Natural killer cell treated with Interleukin-12 subunit alpha and Interleukin-12 subunit beta and Interleukin-15 and Interleukin-18, amount 100 ng/mL, for 72 hours (primary cell): ENCODE measurements at regions not wholly inside any gene's neighbourhood (a gene's known extent, or its start where the extent isn't known, plus 50 kb on each side); places are given as distances from the start of the nearest gene placed in this dataset.

Experiments used
- ATAC-seq, 2 donors: fragments of 150-1000 bp; cut with Tn5 transposase in 1 of 2; sonication (Bioruptor Pico), chemical (Tn5 transposase) in 1 of 2; 2 replicates each; pipeline ENCODE4 v1.10.0; 2021
- DNase-seq: peaks from one replicate; pipeline ENCODE4 v3.0.0; 2022; ENCODE audit warnings: low spot score
- H3K27ac Mint-ChIP-seq, 2 donors: 1 replicate in 1 of 2; 2 replicates in 1 of 2; pipeline ENCODE4 v1.8.0; 2022; ENCODE audit warnings: mixed read lengths in 2 of 2, mild to moderate bottlenecking in 1 of 2, moderate library complexity in 1 of 2
- H3K27me3 Mint-ChIP-seq, 2 donors: 1 replicate in 1 of 2; 2 replicates in 1 of 2; pipeline ENCODE4 v1.8.0; 2022; ENCODE audit warnings: mixed read lengths in 2 of 2
- H3K36me3 Mint-ChIP-seq: one replicate; pipeline ENCODE4 v1.8.0; 2022; ENCODE audit warnings: mixed read lengths
- H3K4me1 Mint-ChIP-seq, 2 donors: 1 replicate in 1 of 2; 2 replicates in 1 of 2; pipeline ENCODE4 v1.8.0; 2022; ENCODE audit warnings: low read depth in 2 of 2, mixed read lengths in 2 of 2, mild to moderate bottlenecking in 1 of 2
- H3K4me3 Mint-ChIP-seq: one replicate; pipeline ENCODE4 v1.8.0; 2022; ENCODE audit warnings: mixed read lengths
- H3K9me3 Mint-ChIP-seq: 2 replicates; pipeline ENCODE4 v1.8.0; 2022; ENCODE audit warnings: mixed read lengths

DNA sequence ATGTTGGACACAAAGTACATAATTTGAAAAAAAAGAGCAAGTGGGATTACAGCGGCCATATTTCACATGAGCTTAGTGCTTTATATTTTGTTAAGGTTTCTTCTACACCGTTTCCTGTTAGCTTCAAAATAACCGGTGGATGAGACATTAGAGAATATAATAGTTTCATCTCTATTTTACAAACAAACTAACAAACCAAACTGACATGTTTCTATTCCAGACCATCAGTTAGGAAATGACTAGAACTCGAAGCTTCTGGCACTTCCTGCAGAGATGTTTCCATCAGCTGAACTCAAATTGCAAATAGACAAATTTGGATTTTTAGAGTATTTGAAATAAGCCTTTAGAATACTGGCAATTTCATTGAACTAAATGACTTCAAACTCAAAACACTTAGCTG is 86.5 kb downstream of the MTRR start:
- DNase-seq = no peak
- no peak for ATAC-seq
- Mint-ChIP-seq H3K4me1 (no peaks in the 10 kb centered on the region), H3K36me3 (no peaks in the 10 kb centered on the region), H3K27ac (no peak overlapping the region), H3K4me3 (no peak overlapping the region), H3K9me3 (peaks cover 3% of the 10 kb centered on the region), H3K27me3 (peaks cover 0 to 2% of the 10 kb centered on the region in 2 donors)

DNA sequence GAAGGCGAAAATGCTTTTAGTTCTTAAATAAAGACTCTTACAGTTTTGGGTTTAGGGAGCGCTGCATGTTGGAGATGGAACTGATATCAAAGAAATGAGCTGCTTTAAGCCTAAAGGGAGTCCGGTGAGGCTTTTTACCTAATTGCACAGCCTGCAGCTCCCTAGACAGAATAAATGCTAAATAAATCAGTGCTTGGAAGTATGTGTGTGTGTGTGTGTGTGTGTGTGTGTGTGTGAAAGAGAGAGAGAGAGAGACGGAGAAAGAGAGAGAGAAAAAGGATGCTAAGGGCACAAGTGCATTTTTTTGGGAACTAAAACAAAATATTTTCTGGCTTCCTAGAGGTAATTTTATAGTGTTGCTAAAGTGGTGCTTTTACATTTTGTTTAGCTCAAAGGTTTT is 88.4 kb downstream of the MTRR start:
- Mint-ChIP-seq H3K36me3 (no peaks in the 10 kb centered on the region), H3K27me3 (no peaks in the 10 kb centered on the region), H3K4me3 (no peak overlapping the region), H3K4me1 (no peaks in the 10 kb centered on the region), H3K9me3 (peaks cover 6% of the 10 kb centered on the region), H3K27ac (no peak overlapping the region)
- ATAC-seq (no peak), DNase-seq (no peak)

DNA sequence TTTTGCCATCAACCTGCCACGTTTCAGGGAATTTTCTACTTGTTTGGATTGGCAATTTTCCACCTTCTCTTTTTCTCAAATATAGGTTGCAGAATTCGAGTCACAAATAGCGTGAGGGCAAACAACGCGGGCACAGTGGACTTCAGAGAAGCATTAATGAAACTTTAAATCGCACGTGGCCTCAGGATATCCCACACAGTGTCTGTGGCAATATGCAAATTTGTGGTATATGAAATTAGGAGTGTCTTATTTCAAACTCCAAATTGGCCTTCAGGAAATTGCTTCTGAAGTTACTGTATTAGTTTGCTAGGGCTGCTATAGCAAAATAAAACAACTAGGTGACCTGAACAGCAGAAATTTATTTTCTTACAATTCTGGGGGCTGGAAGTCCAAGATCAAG is 91.2 kb downstream of the MTRR start:
- H3K4me1 Mint-ChIP-seq = no peaks in the 10 kb centered on the region
- peaks cover 6% of the 10 kb centered on the region for H3K9me3 Mint-ChIP-seq
- no peak overlapping the region for H3K27ac Mint-ChIP-seq
- H3K27me3 Mint-ChIP-seq = no peaks in the 10 kb centered on the region
- no peak overlapping the region for H3K4me3 Mint-ChIP-seq
- ATAC-seq (no peak), DNase-seq (no peak)
- no peaks in the 10 kb centered on the region for H3K36me3 Mint-ChIP-seq

DNA sequence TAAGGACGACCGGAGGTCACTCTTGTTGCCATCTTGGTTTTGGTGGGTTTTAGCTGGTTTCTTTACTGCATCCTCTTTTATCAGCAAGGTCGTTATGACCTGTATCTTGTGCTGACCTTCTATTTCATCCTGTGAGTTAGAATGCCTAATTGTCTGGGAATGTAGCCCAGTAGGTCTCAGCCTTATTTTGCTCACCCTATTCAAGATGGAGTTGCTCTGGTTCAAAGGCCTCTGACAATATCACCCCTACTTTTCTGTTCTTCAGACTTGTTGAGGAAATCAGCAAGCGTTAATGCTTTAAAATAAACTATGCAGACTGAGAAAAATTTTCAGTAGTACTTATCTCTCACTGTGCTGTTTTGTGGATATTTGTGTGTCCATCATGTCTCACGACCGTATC is 92.6 kb downstream of the MTRR start:
- Mint-ChIP-seq H3K27ac (no peak overlapping the region), H3K9me3 (peaks cover 7% of the 10 kb centered on the region), H3K4me1 (no peaks in the 10 kb centered on the region), H3K36me3 (no peaks in the 10 kb centered on the region), H3K4me3 (no peak overlapping the region), H3K27me3 (no peaks in the 10 kb centered on the region)
- ATAC-seq (no peak), DNase-seq (no peak)

DNA sequence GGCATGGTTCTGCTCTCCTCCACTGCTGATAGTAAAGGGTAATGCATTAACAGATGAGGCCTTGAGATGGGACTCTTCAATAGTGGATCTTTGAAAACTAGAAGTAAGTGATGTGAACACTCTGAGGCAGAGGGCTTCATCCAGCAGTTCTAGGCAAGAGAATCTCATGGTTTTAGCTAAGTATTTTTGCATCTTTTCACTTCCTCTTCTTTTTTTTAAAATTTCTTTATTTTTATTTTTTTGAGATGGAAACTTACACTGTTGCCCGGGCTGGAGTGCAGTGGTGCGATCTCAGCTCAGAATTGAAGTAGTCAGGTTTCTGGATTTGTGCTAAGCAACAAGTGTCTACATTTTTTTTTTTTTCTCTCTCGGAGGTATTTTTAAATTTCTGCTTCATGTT is 101.9 kb downstream of the MTRR start:
- no peaks in the 10 kb centered on the region for H3K36me3 Mint-ChIP-seq
- ATAC-seq (no peak), DNase-seq (no peak)
- H3K4me1 Mint-ChIP-seq = no peaks in the 10 kb centered on the region
- H3K9me3 Mint-ChIP-seq = peaks cover 5% of the 10 kb centered on the region
- H3K4me3 Mint-ChIP-seq = no peak overlapping the region
- no peaks in the 10 kb centered on the region for H3K27me3 Mint-ChIP-seq
- H3K27ac Mint-ChIP-seq = no peak overlapping the region

DNA sequence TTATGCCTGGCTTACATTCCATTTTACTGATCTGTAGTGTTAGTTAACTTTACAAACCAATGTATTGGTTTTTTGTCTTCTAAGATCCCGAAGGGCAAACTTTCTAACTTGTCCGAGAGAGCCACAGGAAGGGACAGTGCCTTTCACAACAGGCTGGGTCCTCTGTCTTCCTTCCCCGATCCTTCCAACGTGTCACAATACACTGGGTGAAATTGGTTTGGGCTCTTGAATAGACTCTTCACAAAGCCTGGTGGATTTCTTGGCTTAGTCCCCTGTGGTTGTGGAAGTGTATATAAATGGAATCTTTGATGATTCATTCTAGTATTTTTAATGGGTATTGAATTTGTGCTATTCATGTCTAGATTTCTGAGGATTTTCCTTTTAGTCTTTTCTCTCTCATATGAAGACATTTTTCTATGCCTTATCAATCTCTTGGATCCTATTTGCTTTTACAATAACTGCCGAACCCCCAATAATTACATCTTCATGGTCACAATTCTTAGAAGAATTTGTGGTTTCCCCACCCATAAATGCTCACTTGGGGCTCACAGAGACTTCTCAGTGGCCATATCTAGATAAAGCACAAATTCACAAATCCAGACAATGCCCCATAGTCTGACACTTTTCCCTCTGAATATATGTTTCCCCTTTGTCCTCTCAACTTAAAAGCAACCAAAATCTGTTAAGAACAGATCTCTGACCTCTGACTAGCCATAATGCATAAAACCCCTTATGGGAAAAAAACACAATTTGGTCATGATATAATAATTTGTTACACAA is 107.7 kb downstream of the MTRR start:
- ATAC-seq = no peak
- Mint-ChIP-seq H3K27me3 (no peaks in the 10 kb centered on the region), H3K36me3 (no peaks in the 10 kb centered on the region), H3K4me3 (no peak overlapping the region), H3K9me3 (peaks cover 2% of the 10 kb centered on the region), H3K27ac (no peak overlapping the region), H3K4me1 (no peaks in the 10 kb centered on the region)
- DNase-seq = no peak

DNA sequence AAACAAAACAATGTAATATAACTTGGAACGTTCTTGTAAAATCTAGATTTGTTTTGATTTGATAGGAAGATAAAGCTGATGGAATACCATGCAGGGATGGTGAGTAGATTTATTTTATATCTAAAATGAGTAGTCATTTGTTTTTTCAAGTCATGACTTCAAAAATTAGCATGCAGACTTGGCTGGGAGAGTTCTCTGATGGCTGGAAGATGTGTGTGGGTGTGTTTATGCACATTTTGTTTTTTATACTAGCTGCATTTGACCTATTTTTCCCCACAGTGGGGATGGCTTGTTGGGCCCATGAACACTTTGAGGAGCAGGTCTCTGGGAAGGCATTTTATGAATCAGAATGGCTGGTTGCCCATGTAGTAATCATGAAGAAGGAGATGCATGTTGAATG is 109.2 kb downstream of the MTRR start:
- DNase-seq (no peak), ATAC-seq (no peak)
- H3K36me3 Mint-ChIP-seq = no peaks in the 10 kb centered on the region
- H3K4me3 Mint-ChIP-seq = no peak overlapping the region
- H3K27me3 Mint-ChIP-seq = no peaks in the 10 kb centered on the region
- no peaks in the 10 kb centered on the region for H3K4me1 Mint-ChIP-seq
- peaks cover 2% of the 10 kb centered on the region for H3K9me3 Mint-ChIP-seq
- H3K27ac Mint-ChIP-seq = no peak overlapping the region

DNA sequence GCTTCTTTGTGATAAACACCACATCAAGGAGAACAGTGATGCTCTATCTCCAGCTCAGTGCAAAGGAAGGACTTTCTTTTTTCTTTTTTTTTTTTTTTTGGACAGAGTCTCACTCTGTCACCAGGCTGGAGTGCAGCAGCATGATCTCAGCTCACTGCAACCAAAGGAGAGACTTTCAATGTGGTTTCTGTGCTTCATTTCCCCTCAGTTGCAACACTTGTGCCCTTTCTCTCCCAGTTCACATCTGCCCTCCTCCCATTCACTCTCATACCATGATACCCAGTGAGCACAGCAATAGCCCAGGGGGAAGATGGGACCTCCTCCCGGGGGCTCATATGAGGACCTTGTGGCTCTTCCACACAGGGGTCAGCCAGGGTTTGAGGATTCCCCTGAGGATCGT is 110.0 kb downstream of the MTRR start:
- Mint-ChIP-seq H3K36me3 (no peaks in the 10 kb centered on the region), H3K9me3 (peaks cover 3% of the 10 kb centered on the region), H3K27ac (no peak overlapping the region), H3K27me3 (no peaks in the 10 kb centered on the region), H3K4me3 (no peak overlapping the region), H3K4me1 (no peaks in the 10 kb centered on the region)
- no peak for ATAC-seq
- DNase-seq = no peak

DNA sequence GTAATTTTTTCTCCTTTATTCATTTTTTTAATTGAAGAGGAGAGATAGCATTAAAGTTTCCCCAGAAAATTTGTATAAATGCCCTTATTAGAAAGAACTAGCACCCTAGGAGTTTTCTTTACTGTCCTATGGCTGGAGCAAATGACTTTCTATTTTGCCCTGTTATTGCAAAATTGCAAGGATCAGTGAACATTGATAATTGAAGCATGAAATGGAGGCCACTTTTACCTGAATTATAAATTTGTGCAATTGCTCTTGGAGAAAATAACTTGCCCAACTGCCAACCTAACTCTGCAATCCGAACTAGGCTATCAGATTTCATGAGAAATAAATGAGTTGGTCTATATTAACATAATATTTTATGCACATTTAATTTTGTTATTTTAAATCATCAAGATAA is 111.9 kb downstream of the MTRR start:
- Mint-ChIP-seq H3K27ac (no peak overlapping the region), H3K36me3 (no peaks in the 10 kb centered on the region), H3K4me1 (no peaks in the 10 kb centered on the region), H3K27me3 (no peaks in the 10 kb centered on the region), H3K4me3 (no peak overlapping the region), H3K9me3 (peaks cover 6% of the 10 kb centered on the region)
- no peak for ATAC-seq
- DNase-seq = no peak

DNA sequence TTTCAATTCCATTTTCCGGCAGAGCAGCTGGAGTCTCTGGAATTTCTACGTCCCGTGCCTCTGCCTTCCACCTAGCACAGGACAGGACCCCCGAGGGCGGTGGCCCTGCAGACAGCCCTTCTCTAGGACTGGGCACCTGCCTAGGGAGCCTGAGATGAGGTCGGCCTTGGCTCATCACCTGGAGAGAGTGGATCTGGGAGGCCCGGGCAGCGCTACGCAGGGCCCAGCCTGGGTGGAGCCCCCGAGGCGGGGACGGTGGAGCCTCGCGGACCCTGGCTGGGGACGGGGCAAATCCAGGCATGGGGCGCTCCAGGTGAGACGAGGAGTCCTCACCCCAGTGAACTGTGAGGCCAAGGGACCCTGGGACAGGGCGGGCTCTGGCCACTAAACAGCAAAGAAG is 114.5 kb downstream of the MTRR start:
- H3K36me3 Mint-ChIP-seq = no peaks in the 10 kb centered on the region
- H3K4me1 Mint-ChIP-seq = no peaks in the 10 kb centered on the region
- ATAC-seq (peak; percentile 43 to 44), DNase-seq (no peak)
- no peaks in the 10 kb centered on the region for H3K27me3 Mint-ChIP-seq
- H3K9me3 Mint-ChIP-seq = peaks cover 7% of the 10 kb centered on the region
- no peak overlapping the region for H3K4me3 Mint-ChIP-seq
- H3K27ac Mint-ChIP-seq = no peak overlapping the region

DNA sequence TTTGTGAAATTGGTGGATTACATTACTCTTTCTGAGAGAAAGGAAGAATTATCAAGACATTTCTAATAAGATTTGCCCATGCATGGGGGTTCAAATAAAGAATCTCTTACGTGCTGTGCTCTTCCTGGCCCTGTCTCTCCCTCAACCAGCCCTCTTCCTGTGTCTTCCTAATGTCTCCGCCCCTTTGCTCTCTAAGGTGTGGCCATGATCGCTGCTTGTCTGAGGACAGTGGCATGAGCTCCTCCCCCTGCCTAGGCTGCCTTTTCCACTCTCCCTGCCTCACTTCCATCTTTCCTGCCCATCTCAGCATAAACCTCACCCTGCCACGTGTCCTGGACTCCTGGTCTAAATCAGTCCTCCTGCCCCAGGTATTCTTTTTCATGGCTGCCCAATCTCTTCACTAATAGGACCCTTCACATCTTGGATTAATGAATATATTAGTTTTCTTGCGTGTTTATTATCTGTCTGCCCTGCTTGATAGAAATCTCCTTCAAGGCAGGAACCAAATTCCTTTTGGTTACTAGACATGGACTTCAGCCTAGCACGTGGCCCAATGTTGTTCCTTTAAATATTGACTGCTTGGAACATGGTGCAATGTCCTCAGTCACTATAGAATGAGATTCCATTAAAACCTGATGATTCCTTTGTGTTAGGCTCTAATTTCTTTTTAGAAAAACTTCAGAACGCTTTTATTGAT is 122.3 kb downstream of the MTRR start:
- Mint-ChIP-seq H3K27me3 (no peaks in the 10 kb centered on the region), H3K27ac (no peak overlapping the region), H3K36me3 (no peaks in the 10 kb centered on the region), H3K4me1 (no peaks in the 10 kb centered on the region), H3K4me3 (no peak overlapping the region), H3K9me3 (peaks cover 15% of the 10 kb centered on the region)
- ATAC-seq (no peak), DNase-seq (no peak)

DNA sequence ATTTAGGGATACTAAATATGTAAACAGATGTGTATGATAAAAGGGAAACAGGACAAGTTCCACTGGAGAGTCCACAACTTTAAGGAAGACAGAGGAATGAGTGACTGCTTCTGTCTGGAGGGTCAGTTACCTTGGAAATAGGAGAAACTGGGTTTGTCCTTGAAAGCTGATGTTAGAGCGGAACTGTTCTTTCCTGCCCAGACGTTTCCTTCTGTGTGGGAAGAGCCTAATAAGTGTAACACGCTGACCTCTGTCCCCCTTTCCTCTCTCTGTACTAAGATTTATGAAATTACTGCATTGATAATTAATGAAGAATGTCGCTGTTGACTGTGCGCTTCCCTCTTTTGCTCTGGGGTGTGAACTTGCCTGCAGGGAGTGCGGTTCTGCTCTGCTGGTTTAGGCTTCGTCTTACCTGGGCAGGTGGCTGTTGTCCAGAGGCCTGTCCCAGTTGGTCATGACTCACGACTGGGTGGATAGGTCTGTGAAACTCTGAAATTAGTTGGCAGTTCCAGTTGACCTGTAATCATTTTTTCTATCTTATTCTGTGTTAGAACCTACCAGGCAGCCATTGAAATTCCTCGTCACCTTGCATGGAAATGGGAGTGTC is 126.8 kb downstream of the MTRR start:
- ATAC-seq (no peak), DNase-seq (no peak)
- Mint-ChIP-seq H3K9me3 (peaks cover 20% of the 10 kb centered on the region), H3K27me3 (no peaks in the 10 kb centered on the region), H3K4me1 (no peaks in the 10 kb centered on the region), H3K4me3 (no peak overlapping the region), H3K27ac (no peak overlapping the region), H3K36me3 (no peaks in the 10 kb centered on the region)

DNA sequence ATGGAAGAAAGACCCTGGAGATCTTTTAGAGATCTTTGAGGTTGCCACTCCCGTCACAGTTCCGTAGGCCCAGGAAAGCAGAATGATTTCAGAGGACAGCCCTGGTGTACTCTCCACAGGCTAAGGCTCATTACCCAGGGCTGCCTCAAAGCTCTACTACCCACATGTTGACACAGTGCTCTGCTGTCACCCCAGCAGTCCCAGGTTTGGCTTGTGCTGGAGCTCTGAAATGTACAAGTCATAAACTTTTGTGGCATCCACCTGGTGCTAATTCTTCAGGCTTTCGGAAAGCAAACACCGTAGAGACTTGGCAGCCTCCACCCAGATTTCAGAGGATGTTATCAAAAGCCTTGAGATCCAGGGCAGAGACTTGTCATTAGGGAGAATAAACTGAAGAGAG is 136.5 kb downstream of the MTRR start:
- Mint-ChIP-seq H3K9me3 (peaks cover 9% of the 10 kb centered on the region), H3K4me3 (no peak overlapping the region), H3K27me3 (no peaks in the 10 kb centered on the region), H3K4me1 (no peaks in the 10 kb centered on the region), H3K27ac (no peak overlapping the region), H3K36me3 (no peaks in the 10 kb centered on the region)
- no peak for ATAC-seq
- DNase-seq = no peak

DNA sequence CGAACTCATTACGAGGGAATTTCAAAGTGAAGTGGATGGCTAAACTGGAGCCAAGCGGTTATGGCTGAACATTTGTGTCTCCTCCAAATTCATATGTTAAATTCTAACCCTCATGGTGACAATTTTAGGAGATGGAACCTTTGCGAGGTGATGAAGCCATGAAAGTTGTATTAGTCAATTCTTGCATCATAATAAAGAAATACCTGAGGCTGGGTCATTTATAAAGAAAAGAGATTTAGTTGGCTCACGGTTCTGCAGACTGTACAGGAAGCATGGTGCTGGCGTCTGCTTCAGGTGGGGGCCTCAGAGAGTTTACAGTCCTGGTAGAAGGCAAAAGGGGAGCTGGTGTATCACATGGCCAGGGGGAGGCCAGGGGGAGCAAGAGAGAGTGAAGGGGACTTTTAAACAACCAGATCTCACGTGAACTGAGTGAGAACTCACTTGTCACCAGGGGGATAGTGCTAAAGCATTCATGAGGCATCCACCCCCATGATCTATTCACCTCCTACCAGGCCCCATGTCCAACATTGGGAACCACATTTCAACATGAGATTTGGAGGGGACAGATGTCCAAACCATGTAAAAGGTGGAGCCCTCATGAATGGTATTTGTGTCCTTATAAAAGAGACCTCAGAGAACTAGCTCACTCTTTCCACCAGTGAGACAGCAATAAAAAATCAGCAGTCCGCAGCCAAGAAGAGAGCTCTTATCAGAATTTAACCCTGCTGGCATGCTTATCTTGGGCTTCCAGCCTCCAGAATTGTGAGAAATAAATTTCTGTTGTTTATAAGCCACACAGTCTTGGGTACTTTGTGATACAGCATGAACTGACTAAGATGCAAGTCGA is 143.4 kb downstream of the MTRR start:
- Mint-ChIP-seq H3K9me3 (peaks cover 6% of the 10 kb centered on the region), H3K4me1 (no peaks in the 10 kb centered on the region), H3K27ac (no peak overlapping the region), H3K4me3 (no peak overlapping the region), H3K27me3 (no peaks in the 10 kb centered on the region), H3K36me3 (no peaks in the 10 kb centered on the region)
- ATAC-seq (no peak), DNase-seq (no peak)
